ENCODE measurements at regions not wholly inside any gene's neighbourhood (a gene's known extent, or its start where the extent isn't known, plus 50 kb on each side); places are given as distances from the start of the nearest gene placed in this dataset.

- H3K36me3 ChIP-seq (ENCODE audit: control insufficient read depth in 2 of 3, insufficient read depth in 3 of 3, low read length in 3 of 3), result no peaks in the 10 kb centered on the region
- DNase-seq (peak in 2 of 5 donors; percentile 7 to 30), FAIRE-seq (no peak)
- H3K4me3 ChIP-seq (ENCODE audit: low read length in 3 of 3), result no peak overlapping the region
- no peak overlapping the region for H3K9ac ChIP-seq (ENCODE audit: low read length in 3 of 3)
- TF ChIP-seq CTCF (IDR thresholded peaks at IDR 0.05; ENCODE audit: borderline replicate concordance, extremely low read depth, insufficient read depth), result no peak
- H3K4me1 ChIP-seq (ENCODE audit: control insufficient read depth in 2 of 3, insufficient read depth in 2 of 3, low read depth in 1 of 3, low read length in 3 of 3), result no peaks in the 10 kb centered on the region
- H3K27ac ChIP-seq (ENCODE audit: low read depth in 2 of 2, low read length in 2 of 2), result no peak overlapping the region
- no peaks in the 10 kb centered on the region for H3K9me3 ChIP-seq (ENCODE audit: control insufficient read depth in 2 of 3, insufficient read depth in 1 of 3, low read length in 3 of 3)
- no peaks in the 10 kb centered on the region for H3K27me3 ChIP-seq (ENCODE audit: control insufficient read depth, insufficient read depth, low read length)
- intact Hi-C loops (cut with DNase I), result no loop called here
Observed at GRCh38 chr1:83546874-83547273, 452.1 kb downstream of the TTLL7 start.

- H3K27ac ChIP-seq (ENCODE audit: low read depth in 2 of 2, low read length in 2 of 2), result no peak overlapping the region
- DNase-seq, result peak in 1 of 5 donors; percentile 14
Observed at GRCh38 chr1:83545066-83545862, 453.7 kb downstream of the TTLL7 start.

GRCh38 chr1:83543222-83543973 lies 455.5 kb downstream of the TTLL7 start:
- no peak overlapping the region for H3K27ac ChIP-seq (ENCODE audit: low read depth in 2 of 2, low read length in 2 of 2)
- DNase-seq (peak in 1 of 5 donors; percentile 5), FAIRE-seq (no peak)
- no peaks in the 10 kb centered on the region for H3K4me1 ChIP-seq (ENCODE audit: control insufficient read depth in 2 of 3, insufficient read depth in 2 of 3, low read depth in 1 of 3, low read length in 3 of 3)
- no peaks in the 10 kb centered on the region for H3K27me3 ChIP-seq (ENCODE audit: control insufficient read depth, insufficient read depth, low read length)
- no peak overlapping the region for H3K9ac ChIP-seq (ENCODE audit: low read length in 3 of 3)
- no peaks in the 10 kb centered on the region for H3K9me3 ChIP-seq (ENCODE audit: control insufficient read depth in 2 of 3, insufficient read depth in 1 of 3, low read length in 3 of 3)
- H3K36me3 ChIP-seq (ENCODE audit: control insufficient read depth in 2 of 3, insufficient read depth in 3 of 3, low read length in 3 of 3), result no peaks in the 10 kb centered on the region
- intact Hi-C loops (cut with DNase I), result no loop called here
- no peak overlapping the region for H3K4me3 ChIP-seq (ENCODE audit: low read length in 3 of 3)
- no peak for TF ChIP-seq CTCF (IDR thresholded peaks at IDR 0.05; ENCODE audit: borderline replicate concordance, extremely low read depth, insufficient read depth)

More at GRCh38 chr1:83545066-83545862, 453.7 kb downstream of the TTLL7 start:
- no peak for TF ChIP-seq CTCF (IDR thresholded peaks at IDR 0.05; ENCODE audit: borderline replicate concordance, extremely low read depth, insufficient read depth)
- Histone ChIP-seq H3K4me1 (ENCODE audit: control insufficient read depth in 2 of 3, insufficient read depth in 2 of 3, low read depth in 1 of 3, low read length in 3 of 3) (no peaks in the 10 kb centered on the region), H3K27me3 (ENCODE audit: control insufficient read depth, insufficient read depth, low read length) (no peaks in the 10 kb centered on the region), H3K36me3 (ENCODE audit: control insufficient read depth in 2 of 3, insufficient read depth in 3 of 3, low read length in 3 of 3) (no peaks in the 10 kb centered on the region), H3K9ac (ENCODE audit: low read length in 3 of 3) (no peak overlapping the region), H3K9me3 (ENCODE audit: control insufficient read depth in 2 of 3, insufficient read depth in 1 of 3, low read length in 3 of 3) (no peaks in the 10 kb centered on the region), H3K4me3 (ENCODE audit: low read length in 3 of 3) (no peak overlapping the region)
- no peak for FAIRE-seq
- intact Hi-C loops (cut with DNase I), result no loop called here
